ENCODE measurements at regions not wholly inside any gene's neighbourhood (a gene's known extent, or its start where the extent isn't known, plus 50 kb on each side); places are given as distances from the start of the nearest gene placed in this dataset.

DNA sequence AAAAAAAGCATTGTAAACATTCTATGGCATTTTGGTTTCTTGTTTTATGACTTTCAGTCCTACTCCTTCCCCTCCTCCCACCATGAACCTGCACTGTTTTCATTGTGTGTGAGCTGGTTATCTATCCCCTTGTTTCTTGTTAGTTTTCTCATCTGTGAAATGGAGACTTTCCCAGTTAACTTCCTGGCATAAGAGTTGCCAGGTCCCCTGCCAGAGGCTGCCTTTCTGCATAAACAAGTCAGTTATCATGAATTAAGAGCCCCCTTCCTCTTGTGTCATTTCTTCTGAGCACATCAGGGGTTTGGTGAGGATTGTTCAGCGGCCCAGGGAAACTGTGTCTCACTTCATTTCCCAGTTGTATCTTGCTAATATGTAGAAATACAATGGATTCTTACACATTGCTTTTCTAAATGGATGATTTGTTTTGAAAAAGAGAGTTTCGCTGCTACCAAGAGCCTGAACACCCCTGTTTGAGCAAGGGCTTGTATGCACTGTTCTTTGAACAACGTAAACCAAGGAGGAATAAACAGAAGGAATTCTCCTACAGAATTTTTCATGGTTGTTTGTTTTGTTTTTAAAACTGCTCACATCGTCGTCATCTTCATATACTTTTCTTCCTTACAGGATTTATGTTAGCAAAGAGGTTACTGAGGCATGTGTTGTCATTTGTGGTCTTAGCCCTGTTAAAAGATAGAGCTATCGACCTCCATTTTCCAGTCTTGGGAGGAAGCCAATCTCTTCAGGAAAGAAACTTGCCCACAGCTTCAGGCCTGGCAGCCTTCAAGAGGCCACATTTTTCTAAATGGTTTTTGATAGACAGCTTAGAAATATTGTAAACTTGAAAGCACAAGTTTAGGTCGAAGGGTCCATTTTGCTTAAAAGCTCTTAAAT lies 144.6 kb upstream of the IL12A start:
- TF ChIP-seq POLR2AphosphoS5 (IDR thresholded peaks at IDR 0.05) (no peak), POLR2A (IDR thresholded peaks at IDR 0.05) (no peak), EP300 (IDR thresholded peaks at IDR 0.05) (no peak)
- TF ChIP-seq, protein P1, sequence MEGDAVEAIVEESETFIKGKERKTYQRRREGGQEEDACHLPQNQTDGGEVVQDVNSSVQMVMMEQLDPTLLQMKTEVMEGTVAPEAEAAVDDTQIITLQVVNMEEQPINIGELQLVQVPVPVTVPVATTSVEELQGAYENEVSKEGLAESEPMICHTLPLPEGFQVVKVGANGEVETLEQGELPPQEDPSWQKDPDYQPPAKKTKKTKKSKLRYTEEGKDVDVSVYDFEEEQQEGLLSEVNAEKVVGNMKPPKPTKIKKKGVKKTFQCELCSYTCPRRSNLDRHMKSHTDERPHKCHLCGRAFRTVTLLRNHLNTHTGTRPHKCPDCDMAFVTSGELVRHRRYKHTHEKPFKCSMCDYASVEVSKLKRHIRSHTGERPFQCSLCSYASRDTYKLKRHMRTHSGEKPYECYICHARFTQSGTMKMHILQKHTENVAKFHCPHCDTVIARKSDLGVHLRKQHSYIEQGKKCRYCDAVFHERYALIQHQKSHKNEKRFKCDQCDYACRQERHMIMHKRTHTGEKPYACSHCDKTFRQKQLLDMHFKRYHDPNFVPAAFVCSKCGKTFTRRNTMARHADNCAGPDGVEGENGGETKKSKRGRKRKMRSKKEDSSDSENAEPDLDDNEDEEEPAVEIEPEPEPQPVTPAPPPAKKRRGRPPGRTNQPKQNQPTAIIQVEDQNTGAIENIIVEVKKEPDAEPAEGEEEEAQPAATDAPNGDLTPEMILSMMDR (IDR thresholded peaks at IDR 0.05) = no peak

Measured in gastroesophageal sphincter (tissue), 3 donors.